GM21717 (cell line): ENCODE measurements at regions not wholly inside any gene's neighbourhood (a gene's known extent, or its start where the extent isn't known, plus 50 kb on each side); places are given as distances from the start of the nearest gene placed in this dataset.

Source experiments
- ATAC-seq: cut with Tn5 transposase; IDR thresholded peaks from one replicate; pipeline ENCODE4 v1.9.1; 2021; ENCODE audit warnings: mild to moderate bottlenecking, moderate library complexity; ENCODE audit not compliant: unreplicated experiment

DNA sequence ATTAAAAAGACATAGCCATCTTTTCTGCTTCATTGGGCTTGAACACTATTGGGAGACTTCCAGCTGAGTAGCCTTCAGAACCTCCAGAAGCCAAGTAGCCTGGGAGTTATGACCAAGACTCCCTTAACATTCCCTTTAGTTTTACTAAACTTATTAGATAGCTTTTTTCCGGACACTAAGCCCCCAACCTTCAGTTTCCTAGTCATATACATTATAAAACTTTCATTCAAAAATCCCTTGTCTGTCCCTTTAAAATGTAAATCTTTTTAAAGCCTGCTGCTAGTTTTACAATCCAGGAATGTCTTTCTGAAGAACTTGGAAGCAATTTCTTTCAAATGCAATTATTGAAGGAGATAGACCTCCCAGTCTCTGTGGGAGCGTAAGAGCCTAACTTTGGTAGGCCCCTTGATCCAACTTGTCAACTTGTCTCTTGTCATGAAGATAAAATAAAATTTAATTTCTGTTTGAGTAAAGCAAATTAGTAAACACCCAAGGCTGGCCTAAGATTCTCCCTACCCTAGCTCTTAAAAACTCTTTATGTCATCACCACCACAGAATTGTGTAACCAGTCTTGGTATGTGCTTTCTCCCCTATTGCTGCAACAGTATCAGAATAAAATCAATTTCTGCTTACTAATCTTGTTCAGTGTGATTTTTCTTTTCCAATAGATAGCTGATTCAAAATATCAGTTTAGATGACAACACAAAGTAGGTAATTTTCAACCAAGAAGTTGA, 796.2 kb downstream of the PLA2G4A start:
- no peak for ATAC-seq

DNA sequence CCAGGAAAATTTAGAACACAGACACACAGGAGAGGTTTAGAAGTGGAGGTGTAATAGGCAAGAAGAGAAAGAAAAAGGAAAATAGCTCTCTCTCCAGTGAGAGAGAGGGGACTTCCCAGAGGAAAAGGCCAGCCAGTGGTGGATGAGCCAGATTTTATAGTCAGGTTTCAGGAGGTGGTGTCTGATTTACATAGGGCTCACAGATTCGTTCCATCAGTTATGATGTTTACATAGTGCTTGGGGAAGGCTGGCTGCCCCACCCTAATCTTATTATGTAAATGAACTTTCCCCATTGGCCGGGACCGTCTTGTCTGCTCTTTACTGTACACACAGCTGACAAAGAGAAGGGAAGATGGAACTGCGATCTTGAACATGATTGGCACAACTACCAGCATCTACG, 797.3 kb downstream of the PLA2G4A start:
- ATAC-seq = no peak

DNA sequence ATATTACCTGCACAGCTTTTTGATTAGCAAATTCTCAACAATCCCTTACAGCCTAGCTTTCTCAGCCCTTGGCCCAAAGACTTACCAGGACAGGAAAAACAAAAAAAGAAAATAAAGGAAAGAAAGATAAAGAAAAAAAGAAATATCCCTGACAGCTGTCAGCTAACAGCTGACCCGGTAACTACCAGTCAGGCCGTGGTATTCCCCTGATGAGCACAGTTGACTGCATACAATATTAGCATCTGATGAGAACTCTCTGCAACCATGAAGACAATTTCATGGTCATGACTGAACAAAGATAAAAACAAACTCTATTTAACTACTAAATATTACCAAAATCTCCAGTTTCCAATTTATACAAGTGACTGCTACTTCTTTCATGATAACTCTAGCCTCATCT, 798.8 kb downstream of the PLA2G4A start:
- no peak for ATAC-seq

DNA sequence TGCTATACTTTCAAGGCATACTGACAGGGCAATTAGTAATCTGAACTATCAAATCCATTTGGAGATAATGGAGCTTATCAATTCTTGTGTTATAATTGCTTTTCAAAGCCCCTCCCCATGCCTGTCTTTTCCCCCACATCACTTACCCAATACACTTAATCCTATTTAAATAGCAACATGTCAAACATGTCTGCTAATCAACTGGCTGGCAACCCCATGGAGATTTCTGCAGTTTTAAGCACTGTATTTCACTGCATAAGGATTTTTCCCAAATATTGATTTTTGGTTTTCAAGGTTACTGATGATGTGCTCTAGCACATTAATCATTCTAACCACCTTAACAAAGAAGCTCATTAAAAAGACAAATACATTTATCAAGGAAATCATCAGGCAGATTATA, 800.3 kb downstream of the PLA2G4A start:
- ATAC-seq = no peak

DNA sequence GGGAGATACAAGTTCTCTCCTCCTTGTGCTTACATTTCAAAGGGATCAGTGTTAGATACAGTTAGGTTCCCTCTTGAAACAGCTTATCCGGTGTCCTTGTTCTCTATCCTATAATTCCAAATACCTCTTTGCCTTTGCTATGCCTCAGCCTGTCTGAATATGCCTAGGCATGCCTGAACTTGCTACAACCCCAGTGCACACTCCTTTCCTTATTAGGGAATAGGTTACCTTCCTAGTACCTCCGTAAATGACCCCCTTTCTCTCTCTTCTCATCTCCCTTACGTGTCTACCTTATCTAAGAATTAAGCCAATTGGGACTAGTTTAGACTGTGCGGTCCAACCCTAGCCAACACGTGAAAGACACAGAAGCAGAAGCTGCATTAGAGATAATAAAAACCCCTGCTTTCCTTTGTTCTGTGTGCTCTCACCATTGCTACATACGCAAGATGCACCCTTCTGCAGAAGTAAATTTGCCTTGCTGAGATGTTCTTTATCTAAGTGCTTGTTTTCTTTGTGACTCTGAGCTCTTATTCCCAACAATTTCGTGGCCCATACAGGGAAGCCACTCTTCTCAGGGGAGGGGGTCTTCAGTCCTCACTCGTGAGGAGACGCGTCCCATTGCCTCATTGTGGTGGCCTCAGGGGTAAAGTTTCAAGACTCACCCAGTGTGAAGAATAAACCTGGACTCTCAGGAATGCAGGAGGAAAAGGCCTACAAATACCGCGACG, 802.1 kb downstream of the PLA2G4A start:
- no peak for ATAC-seq

DNA sequence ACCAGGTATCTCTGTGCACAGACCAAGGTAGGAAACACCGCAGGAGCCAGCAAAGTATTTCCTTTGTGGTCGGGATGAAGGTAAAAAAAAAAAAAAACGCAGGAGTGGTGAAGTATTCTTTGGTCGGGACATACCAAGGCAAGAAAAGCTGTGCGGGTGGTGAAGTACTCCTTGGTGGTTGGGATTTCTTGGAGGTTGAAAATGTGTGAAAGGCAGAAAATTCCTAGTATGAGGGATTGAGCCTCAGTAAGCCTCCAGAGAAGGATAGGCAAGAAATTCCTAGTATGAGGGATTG, 802.6 kb downstream of the PLA2G4A start:
- no peak for ATAC-seq

DNA sequence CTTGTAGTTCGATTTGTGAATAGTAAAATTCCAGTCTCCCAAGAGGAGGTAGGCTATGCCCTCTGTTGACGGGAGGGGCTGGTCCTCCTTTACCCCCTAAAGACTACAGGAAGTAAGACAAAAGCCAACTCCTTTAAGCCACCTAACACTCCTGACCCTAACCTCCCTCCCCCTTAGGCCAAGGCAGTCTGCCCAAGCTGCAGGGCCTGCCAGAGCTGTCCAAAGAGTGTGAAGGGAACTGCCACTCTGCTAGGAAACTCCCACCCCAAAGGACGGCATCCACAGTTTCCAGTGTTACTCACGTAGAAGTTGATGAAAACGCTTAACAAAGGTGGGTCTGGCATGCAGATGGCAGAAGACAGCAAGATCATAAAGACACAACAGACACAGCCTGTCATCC, 803.2 kb downstream of the PLA2G4A start:
- no peak for ATAC-seq

DNA sequence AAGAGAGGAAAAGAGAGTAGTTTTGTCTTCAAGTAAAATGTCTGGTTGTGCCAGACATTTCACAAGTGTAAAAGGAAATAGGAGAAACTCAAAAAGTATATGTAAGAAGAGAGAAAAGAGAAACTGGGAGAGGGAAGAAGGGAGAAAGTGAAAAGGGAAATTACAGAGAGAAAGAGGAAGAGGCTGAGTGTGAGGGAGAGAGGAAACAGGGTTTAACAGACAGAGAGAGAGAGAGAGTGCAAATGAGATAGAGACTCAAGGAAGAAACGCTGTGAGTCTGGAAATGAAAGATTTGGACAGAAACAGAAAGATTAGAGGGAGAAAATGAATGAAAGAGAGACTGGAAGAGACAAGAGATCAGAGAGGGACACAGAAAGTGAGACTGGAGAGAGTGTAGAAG, 806.2 kb downstream of the PLA2G4A start:
- no peak for ATAC-seq

DNA sequence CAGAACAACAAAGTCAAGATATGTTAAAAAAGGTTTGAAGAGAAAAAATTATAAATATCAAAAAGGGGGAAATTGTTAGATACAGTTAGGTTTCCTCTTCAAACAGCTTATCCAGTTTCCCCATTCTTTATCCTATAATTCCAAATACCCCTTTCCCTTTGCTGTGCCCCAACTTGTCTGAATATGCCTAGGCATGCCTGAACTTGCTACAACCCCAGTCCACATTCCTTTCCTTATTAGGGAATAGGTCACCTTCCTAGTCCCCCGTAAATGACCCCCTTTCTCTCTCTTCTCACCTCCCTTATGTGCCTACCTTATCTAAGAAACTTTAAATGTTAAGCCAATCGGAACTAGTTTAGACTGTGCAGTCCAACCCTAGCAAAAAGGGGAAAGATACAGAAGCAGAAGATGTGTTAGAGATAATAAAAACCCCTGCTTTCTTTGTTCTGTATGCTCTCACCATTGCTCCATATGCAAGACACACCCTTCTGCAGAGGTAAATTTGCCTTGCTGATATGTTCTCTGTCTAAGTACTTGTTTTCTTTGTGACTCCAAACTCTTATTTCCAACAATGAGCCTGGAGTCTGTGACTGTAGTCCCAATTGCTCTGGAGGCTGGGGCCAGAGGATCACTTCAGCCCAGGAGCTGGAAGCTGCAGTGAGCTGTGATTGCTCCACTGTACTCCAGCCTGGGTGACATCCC, 810.1 kb downstream of the PLA2G4A start:
- no peak for ATAC-seq

DNA sequence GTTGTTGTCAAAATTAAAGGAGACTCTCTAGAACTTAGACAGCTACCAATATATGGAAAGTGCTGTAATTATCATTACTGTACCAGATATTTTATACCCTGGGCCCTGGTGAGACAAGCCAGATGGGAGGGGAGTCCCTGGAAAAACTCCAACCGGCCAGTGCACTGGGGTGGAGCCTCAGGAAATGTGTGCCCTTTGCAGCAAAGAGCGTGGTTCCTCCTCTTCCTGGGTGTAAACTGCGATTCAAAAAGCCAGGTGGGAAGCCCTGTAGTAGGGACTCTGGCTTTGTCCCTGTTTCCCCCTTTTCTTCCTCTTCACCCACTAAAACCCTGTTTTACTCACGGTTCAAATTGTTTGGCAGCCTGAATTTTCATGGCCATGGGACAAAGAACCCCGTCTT, 812.3 kb downstream of the PLA2G4A start:
- no peak for ATAC-seq

DNA sequence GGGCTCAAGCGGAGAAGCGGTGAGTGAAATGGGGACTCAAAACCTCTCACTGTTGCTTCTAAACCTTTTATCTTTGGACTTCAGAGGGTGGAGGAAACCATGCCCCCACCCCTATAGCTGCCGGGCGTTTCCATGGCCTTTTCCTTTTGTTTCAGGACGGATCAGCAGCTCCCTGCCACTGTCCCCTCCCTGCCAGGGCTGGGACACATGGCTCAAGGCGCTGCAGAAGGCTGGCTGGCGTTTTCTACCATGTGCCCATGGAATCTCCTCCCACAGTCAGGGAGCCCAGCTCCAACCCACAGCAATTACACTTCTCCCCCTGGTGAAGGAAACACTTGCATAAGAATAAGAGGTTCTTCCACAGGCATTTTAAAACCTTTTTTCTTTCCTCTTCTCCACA, 812.7 kb downstream of the PLA2G4A start:
- no peak for ATAC-seq

DNA sequence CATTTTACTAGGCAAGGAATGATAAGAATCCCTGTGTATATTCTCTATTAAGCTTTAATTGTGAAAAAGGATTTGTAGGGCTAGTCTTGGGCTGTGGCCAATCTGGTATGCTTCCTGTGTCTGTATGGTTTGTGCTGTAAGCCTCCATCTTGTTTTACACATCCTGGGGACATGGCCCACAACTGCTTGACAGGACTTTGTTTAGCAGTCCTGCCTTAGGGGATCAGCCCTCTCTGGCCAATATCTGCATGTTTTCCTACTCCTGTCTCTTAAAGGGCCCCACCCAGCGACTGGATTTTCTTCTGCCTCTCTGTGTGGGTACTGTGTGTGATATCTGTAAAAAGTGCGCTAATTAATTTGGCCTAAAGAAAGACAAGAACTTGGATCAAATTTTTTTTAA, 813.2 kb downstream of the PLA2G4A start:
- ATAC-seq = no peak

DNA sequence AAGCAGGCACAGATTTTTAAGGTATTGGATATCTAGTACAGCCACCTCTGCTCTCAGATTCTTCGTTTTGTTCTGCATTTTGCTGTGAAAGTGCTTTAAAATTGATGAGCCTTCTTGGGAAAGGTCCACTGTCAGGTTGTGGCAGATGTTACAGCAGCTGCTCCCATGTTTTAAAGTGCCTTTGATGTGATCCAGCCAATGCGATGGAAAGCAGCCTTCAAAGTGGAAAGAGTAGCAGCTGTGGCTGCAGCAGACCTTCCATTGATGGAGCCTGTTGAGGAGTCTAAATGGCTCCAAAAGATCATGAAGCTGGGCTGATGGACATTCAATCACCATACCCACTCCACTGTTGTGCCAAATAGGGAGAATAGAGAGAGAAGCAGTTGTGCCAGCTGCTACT, 816.9 kb downstream of the PLA2G4A start:
- no peak for ATAC-seq

DNA sequence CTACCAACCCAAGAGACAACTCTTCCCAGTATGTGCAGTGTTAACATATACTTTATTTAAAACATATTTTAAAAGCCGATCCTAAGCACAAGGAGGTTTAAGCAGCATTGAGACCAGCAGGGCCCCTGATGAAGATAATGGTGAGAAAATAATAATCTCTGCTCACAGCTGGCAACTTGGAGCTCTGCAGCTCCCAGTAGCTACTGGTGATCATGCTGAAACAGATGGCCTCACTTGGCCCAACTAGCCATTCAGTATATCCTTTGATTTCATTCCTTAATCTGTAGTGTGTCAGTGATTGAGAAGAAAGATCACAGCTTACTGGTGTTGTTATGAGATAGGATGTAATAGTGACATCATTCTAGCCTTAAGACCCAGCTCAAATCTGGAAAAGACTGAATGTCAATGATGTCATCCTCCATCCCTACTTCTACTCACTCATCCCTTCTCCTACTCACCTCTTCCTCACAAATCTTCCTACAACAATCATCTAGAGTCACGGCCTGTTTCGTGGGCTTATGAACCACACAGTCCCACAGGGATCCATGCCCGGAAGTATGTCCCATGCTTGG, 817.9 kb downstream of the PLA2G4A start:
- no peak for ATAC-seq

DNA sequence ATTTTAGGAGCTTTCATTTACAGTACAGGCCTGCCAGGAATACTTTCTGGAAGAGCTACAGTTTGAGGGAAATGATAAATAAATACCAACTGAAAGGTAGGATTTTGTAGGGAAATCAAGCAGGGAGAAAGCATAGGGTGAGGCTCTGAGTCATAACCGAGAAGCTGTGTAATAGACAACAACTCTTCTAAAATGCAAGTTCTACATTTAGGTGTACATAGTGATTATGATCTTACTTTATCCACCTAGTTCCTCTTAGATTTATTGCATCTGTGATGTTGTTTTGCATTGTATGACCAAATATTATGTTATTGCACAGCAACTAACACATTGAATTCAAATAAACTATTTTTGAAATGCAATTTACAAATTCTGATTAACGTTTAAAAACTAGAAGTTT, 819.3 kb downstream of the PLA2G4A start:
- ATAC-seq = no peak

DNA sequence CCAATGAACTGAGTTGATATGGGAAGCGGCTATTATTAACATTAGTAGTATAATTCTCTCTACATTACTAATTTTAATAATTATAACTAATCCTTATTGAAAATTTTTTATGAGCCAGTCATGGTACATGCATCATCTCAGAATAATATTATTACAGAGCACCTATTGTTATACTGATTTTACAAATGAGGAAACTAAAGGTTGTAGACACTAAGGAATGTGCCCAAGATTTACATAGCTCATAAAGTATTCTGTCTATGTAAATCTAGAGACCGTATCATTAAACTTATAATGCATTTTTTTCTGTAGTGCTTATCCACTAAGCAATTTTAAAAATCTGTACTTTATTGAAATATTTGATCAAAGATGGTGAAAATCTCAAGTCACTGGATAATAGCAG, 825.9 kb downstream of the PLA2G4A start:
- no peak for ATAC-seq

DNA sequence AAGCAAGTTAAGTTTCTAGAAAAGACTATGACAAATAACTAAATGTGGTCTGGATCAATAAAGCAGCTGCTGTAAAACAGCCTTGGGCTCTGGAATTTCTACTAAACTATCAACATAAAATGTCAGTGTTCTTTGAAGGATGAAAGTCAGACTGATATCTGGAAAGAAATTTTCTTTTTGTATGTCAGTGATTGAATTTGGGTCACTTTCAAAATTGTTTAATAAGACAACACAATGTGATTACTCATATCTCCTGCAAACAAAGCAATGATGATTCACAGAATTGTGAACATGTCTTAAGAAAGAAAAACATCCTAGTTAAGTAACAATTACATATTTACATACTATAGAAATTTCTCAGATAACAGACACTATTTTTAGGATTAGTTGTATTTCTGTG, 826.4 kb downstream of the PLA2G4A start:
- ATAC-seq = no peak

DNA sequence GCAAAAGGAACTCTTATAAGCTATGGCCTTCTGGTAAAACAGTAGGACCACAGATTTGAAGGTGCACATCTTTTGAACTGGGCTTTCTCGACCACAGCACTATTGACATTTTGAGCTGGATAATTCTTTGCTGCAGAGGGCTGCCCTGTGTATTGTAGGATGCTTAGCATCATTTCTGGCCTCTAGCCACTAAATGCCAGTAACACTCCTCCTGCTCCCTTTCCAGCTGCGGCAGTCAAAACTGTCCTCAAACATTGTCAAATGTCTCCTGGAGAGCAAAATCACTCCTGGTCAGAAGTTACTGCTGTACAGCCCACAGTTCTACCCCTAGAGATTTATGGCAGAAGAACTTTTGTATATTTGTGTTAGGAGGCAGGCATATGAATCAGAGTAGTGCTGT, 836.7 kb downstream of the PLA2G4A start:
- no peak for ATAC-seq

DNA sequence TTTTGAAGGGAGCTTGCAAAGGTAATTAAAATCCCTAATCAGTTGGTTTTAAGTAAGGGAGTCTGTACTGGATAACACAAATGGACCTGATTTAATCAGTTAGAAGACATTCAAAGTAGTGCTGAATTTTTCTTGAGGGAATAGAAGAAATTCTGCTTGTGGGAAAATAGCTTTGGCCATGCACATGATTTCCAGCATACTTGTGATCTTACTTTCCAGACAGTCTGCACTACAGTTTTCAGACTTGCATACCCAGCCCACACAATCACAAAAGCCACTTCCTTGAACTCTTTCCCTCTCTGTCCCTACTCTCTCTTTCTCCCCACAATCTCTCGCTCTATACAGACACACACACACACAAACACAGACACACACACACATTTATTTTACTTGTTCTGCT, 852.1 kb downstream of the PLA2G4A start:
- no peak for ATAC-seq

DNA sequence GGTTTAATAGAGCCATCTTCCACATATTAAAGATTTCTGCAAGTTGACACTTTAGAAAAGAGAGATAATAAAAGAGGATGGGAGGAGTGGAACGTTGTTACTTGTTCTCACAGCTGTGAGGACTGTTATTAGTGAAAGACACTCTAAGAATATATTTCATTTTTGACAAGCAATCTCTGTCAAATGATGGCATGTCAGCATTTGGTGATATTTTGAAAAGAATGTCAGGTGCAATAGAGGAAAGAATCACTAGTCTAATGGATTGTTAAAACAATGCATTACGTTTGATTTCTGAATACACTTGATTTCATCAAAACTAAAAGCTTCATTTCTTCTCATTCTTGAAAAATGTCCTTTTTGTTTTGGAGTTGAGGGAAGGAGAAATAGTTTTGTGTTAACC, 853.4 kb downstream of the PLA2G4A start:
- ATAC-seq = no peak

DNA sequence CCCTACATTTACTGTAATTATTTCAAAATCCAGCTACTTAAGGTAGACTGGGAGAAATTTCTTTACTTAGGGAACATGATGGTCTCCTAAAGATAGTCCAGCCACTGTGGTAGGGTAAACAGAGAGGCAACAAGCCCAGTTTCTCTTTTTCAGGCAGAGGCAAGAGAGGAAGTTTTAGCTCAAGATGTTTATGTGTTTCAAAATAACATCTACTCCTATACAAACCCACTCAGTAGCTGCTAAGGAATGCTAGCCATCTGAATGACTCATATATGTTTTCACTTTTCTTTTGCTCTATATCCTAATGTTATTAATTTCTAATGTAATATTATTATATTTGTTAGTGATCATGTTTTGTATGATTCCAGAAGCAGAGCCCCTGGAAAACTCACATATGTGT, 856.6 kb downstream of the PLA2G4A start:
- no peak for ATAC-seq

DNA sequence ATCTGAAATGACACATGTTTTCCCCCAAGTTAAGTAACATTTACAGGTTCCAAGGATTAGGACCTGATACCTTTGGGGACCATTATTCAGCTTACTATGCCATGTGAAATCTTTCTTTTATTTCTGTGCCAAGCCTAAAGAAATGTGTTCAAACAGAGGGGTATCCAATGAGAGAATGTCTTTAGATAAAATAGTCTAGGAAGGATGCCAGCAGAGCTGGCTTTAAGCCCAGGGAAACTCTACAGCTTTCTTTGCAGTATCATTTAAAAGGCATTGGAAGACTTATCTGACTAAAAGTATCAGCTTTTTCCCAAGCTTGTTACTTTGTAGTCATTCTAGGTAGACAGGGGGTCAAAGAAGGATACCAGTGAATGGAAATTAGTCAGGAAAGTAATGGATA, 860.4 kb downstream of the PLA2G4A start:
- no peak for ATAC-seq
